Upper lobe of left lung (tissue), 4 donors: ENCODE measurements at regions not wholly inside any gene's neighbourhood (a gene's known extent, or its start where the extent isn't known, plus 50 kb on each side); places are given as distances from the start of the nearest gene placed in this dataset.

ENCODE experiments used
- POLR2A ChIP-seq, 4 donors: fragments of 450-650 bp; IDR thresholded peaks; one replicate each; pipeline ENCODE4 v1.5.1; 2016 to 2017; ENCODE audit warnings: antibody characterized with exemption in 4 of 4, mild to moderate bottlenecking in 2 of 4
- TF ChIP-seq, protein P1 (sequence below), 6 experiments: fragments of 450-650 bp in 4 of 6; fragments of 200-600 bp in 2 of 6; sonication (generic) in 2 of 6; IDR thresholded peaks; one replicate each; pipeline ENCODE4 v1.5.1; 2016 to 2019; ENCODE audit warnings: antibody characterized with exemption in 6 of 6

DNA sequence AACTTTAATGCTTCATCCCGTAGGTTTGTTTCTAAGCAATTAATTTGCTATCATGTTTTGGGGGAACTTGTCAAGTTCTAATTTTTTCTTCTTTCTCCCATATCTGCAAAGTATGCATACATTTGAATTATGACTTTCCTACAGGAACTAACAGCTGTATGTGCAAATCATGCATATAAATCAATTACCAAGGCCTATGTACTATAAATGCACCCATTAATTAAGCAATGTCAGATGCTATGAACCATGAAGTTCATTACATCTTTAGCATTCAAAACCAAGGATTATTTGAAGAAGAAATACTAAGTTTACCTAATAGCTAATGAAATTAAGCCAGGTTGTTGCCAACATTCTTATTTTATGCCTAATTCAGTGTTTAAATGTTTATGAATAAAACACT lies 851.3 kb downstream of the TFAP2A start:
- TF ChIP-seq, protein P1, sequence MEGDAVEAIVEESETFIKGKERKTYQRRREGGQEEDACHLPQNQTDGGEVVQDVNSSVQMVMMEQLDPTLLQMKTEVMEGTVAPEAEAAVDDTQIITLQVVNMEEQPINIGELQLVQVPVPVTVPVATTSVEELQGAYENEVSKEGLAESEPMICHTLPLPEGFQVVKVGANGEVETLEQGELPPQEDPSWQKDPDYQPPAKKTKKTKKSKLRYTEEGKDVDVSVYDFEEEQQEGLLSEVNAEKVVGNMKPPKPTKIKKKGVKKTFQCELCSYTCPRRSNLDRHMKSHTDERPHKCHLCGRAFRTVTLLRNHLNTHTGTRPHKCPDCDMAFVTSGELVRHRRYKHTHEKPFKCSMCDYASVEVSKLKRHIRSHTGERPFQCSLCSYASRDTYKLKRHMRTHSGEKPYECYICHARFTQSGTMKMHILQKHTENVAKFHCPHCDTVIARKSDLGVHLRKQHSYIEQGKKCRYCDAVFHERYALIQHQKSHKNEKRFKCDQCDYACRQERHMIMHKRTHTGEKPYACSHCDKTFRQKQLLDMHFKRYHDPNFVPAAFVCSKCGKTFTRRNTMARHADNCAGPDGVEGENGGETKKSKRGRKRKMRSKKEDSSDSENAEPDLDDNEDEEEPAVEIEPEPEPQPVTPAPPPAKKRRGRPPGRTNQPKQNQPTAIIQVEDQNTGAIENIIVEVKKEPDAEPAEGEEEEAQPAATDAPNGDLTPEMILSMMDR (IDR thresholded peaks at IDR 0.05) = no peak
- TF ChIP-seq POLR2A (IDR thresholded peaks at IDR 0.05) = no peak
